GM12878 (cell line): ENCODE measurements at regions not wholly inside any gene's neighbourhood (a gene's known extent, or its start where the extent isn't known, plus 50 kb on each side); places are given as distances from the start of the nearest gene placed in this dataset.

Source experiments
- ATAC-seq: fragments of 200-7000 bp; cut with Tn5 transposase; 3 replicates; pipeline ENCODE4 v1.9.1; 2020; ENCODE audit warnings: mild to moderate bottlenecking, moderate library complexity
- BruUV-seq: library from RNA; stranded (reverse); fragments of 400-500 nt; replicated peaks from 2 replicates; lab custom pipeline; 2021; lab: Mats Ljungman, UMichigan
- CTCF ChIA-PET: fragments of 300-600 bp; sonication (Branson Sonifier 250); formaldehyde crosslinking; extraction: SDS; loops from one replicate; lab custom pipeline; 2021; ENCODE audit warnings: inconsistent platforms; lab: Yijun Ruan, JAX
- POLR2A ChIA-PET: fragments of 350-600 bp; formaldehyde crosslinking; extraction: SDS; loops from one replicate; lab custom pipeline; 2021; ENCODE audit warnings: inconsistent platforms; lab: Charles Lee
- RAD21 ChIA-PET: fragments of 300-600 bp; sonication (Branson Sonifier 250); formaldehyde crosslinking; loops from one replicate; lab custom pipeline; 2023; ENCODE audit warnings: antibody characterized with exemption; ENCODE audit not compliant: unreplicated experiment; lab: Charles Lee
- SMC1A ChIA-PET: fragments of 300-600 bp; sonication (Branson Sonifier 250); formaldehyde crosslinking; loops from one replicate; lab custom pipeline; 2023; ENCODE audit not compliant: unreplicated experiment, uncharacterized antibody; lab: Charles Lee
- DNase-seq: peaks from one replicate; pipeline ENCODE4 v3.0.0-alpha.2; 2011; ENCODE audit warnings: low read depth, low spot score
- FAIRE-seq: peaks from 3 replicates; lab custom pipeline; 2011; peaks lifted over from hg19 to GRCh38; lab: Jason Lieb, UNC
- H2AFZ ChIP-seq: 2 replicates; pipeline ENCODE4 v1.6.0; 2011; ENCODE audit warnings: low read depth, low read length, control low read depth; ENCODE audit not compliant: control insufficient read depth
- H3K27ac ChIP-seq: 2 replicates; pipeline ENCODE4 v1.5.1; 2011; ENCODE audit warnings: control low read depth; ENCODE audit not compliant: control insufficient read depth, insufficient read depth
- H3K27me3 ChIP-seq, 2 experiments: replicated peaks in 1 of 2; 2 replicates each; pipeline versions ENCODE4 v1.6.0 to v1.6.1; 2011; ENCODE audit warnings: low read length in 1 of 2; ENCODE audit not compliant: control insufficient read depth in 2 of 2, insufficient read depth in 2 of 2
- H3K36me3 ChIP-seq, 2 experiments: 2 replicates each; pipeline ENCODE4 v1.5.1; 2011; ENCODE audit warnings: low read length in 1 of 2; ENCODE audit not compliant: control insufficient read depth in 2 of 2, insufficient read depth in 2 of 2
- H3K4me1 ChIP-seq: 2 replicates; pipeline ENCODE4 v1.6.1; 2011; ENCODE audit warnings: mild to moderate bottlenecking, low read length, moderate library complexity, mixed read lengths; ENCODE audit not compliant: control insufficient read depth, insufficient read depth
- H3K4me2 ChIP-seq: 2 replicates; pipeline ENCODE4 v1.6.0; 2011; ENCODE audit warnings: control low read depth; ENCODE audit not compliant: control insufficient read depth, insufficient read depth
- H3K4me3 ChIP-seq: fragments of 200-600 bp; sonication (generic); 2 replicates; pipeline ENCODE4 v1.5.1; 2016
- H3K79me2 ChIP-seq: 2 replicates; pipeline ENCODE4 v1.6.0; 2011; ENCODE audit warnings: low read length; ENCODE audit not compliant: control insufficient read depth, insufficient read depth
- H3K9ac ChIP-seq: 2 replicates; pipeline ENCODE4 v1.8.0; 2011; ENCODE audit warnings: low read length, control low read depth, mixed read lengths; ENCODE audit not compliant: control insufficient read depth, insufficient read depth
- H3K9me3 ChIP-seq: replicated peaks from 3 replicates; pipeline ENCODE4 v1.5.1; 2011; ENCODE audit warnings: mild to moderate bottlenecking, low read length; ENCODE audit not compliant: control insufficient read depth, insufficient read depth
- H4K20me1 ChIP-seq: 2 replicates; pipeline ENCODE4 v1.6.0; 2011; ENCODE audit not compliant: control insufficient read depth, insufficient read depth
- ASH2L ChIP-seq: fragments of 300-600, 200-600 bp; sonication (generic); IDR thresholded peaks from 2 replicates; pipeline ENCODE4 v1.6.1; 2017; ENCODE audit warnings: low read depth, mild to moderate bottlenecking, borderline replicate concordance
- ATF7 ChIP-seq: fragments of 450-650 bp; IDR thresholded peaks from 2 replicates; pipeline ENCODE4 v1.6.1; 2016; ENCODE audit warnings: low read depth, mild to moderate bottlenecking
- CHD4 ChIP-seq: fragments of 200-600 bp; sonication (generic); IDR thresholded peaks from 2 replicates; pipeline ENCODE4 v1.6.1; 2016; ENCODE audit warnings: mild to moderate bottlenecking
- IRF4 ChIP-seq: IDR thresholded peaks from 2 replicates; pipeline ENCODE4 v1.6.1; 2011; ENCODE audit warnings: low read depth, low read length
- JUND ChIP-seq: IDR thresholded peaks from 2 replicates; pipeline ENCODE4 v1.6.1; 2012; ENCODE audit warnings: low read depth, mild to moderate bottlenecking, low read length, improper control_type of control experiment, moderate library complexity
- MYB ChIP-seq: fragments of 150-350 bp; IDR thresholded peaks from 2 replicates; pipeline ENCODE4 v1.6.1; 2014; ENCODE audit warnings: mild to moderate bottlenecking, low read depth, low read length, borderline replicate concordance
- MYC ChIP-seq: IDR thresholded peaks from 2 replicates; pipeline ENCODE4 v1.6.1; 2011; ENCODE audit warnings: mild to moderate bottlenecking, low read length, moderate library complexity, inconsistent platforms; ENCODE audit not compliant: insufficient read depth, insufficient replicate concordance, insufficient read length, severe bottlenecking
- NBN ChIP-seq: fragments of 450-650 bp; IDR thresholded peaks from 2 replicates; pipeline ENCODE4 v1.6.1; 2016
- NR2C2 ChIP-seq: IDR thresholded peaks from 2 replicates; pipeline ENCODE4 v1.6.1; 2011; ENCODE audit warnings: borderline replicate concordance, low read depth; ENCODE audit not compliant: control insufficient read depth, insufficient read length
- PAX5 ChIP-seq: IDR thresholded peaks from 2 replicates; pipeline ENCODE4 v1.6.1; 2011; ENCODE audit warnings: low read depth, low read length, borderline replicate concordance
- RB1 ChIP-seq: fragments of 450-650 bp; formaldehyde crosslinking; IDR thresholded peaks from 2 replicates; pipeline ENCODE4 v1.6.1; 2017; ENCODE audit warnings: mild to moderate bottlenecking, borderline replicate concordance
- RBBP5 ChIP-seq: fragments of 200-600 bp; sonication (generic); conservative IDR thresholded peaks from 2 replicates; pipeline ENCODE4 v1.6.1; 2016
- SIN3A ChIP-seq: IDR thresholded peaks from 2 replicates; pipeline ENCODE4 v1.6.1; 2012; ENCODE audit warnings: low read depth, low read length, improper control_type of control experiment
- SREBF2 ChIP-seq: IDR thresholded peaks from 2 replicates; pipeline ENCODE4 v1.6.1; 2012; ENCODE audit warnings: mild to moderate bottlenecking, low read length
- STAT1 ChIP-seq: fragments of 450-650 bp; conservative IDR thresholded peaks from 2 replicates; pipeline ENCODE4 v1.6.1; 2014; ENCODE audit warnings: antibody characterized with exemption, mild to moderate bottlenecking
- WRNIP1 ChIP-seq: IDR thresholded peaks from 2 replicates; pipeline ENCODE4 v1.6.1; 2011; ENCODE audit warnings: low read depth, low read length, improper control_type of control experiment, borderline replicate concordance
- WGBS: methylation state at CpG from one replicate; pipeline ENCODE4 v1.1.6; 2016; ENCODE audit warnings: low lambda C conversion rate; ENCODE audit not compliant: insufficient replicate concordance, insufficient coverage; ENCODE audit errors: missing lambda C conversion rate; 5-methylcytosine and 5-hydroxymethylcytosine counted together
- in situ Hi-C: fragments of 300-500 bp; cut with MboI; formaldehyde crosslinking; loops from 9 replicates; pipeline ENCODE4 v1.14.3; 2018; ENCODE audit warnings: mixed read lengths
- intact Hi-C: fragments of 100-400 bp; cut with micrococcal nuclease; formaldehyde crosslinking; loops from one replicate; pipeline ENCODE4 v1.14.2; 2022; ENCODE audit not compliant: unreplicated experiment
- TF ChIP-seq, protein P1 (sequence below): fragments of 450-650 bp; IDR thresholded peaks from 2 replicates; pipeline ENCODE4 v1.6.1; 2018; ENCODE audit warnings: mild to moderate bottlenecking, low read depth, moderate library complexity; ENCODE audit not compliant: partially characterized antibody
- TF ChIP-seq, protein P2 (sequence below): fragments of 450-650 bp; IDR thresholded peaks from 2 replicates; pipeline ENCODE4 v1.6.1; 2017; ENCODE audit warnings: mild to moderate bottlenecking, moderate library complexity

DNA sequence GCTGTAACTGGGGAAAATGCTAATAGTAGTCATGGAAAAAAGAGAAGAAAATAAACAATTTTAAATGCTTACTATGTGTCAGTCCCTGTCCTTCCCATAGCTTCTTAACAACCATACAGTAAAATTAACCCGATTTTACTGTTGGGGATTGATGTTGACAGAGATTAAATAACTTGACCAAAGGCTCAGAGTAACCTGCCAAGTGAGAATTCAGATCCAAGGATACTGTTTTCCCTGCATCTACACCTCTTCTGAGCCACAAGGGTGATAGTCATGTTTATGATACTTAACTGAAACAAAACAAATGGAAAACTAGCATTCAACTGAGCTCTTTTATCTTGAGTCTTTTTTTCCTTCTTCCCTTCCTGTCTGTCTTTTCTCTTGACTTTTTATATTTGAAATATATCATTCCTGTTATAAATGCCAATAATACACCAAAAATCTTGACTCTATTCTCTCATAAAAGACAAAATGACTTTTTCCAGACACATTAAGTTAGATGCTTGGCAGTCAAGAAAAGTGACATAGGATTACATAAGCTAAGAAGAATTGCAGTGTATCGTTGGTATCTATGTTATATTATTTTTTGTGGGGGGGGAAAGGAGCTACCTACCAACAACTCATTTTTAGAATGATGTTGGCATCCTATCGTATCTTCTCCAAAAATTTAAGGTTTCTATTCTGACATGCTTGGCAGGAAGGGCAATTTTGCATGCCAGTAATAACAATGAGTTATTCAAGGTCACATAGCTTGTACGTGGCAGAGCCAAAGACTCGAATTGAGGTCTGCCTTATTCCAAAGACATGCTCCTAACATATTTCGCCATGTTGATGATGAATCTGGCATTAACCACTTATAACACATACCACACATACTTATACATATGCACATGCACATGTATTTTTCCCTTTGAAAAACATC lies 306.6 kb upstream of the KCNH8 start:
- RAD21 ChIA-PET = no interaction called here
- H3K4me2 ChIP-seq = no peak overlapping the region
- BruUV-seq = no TSS peak
- no peak overlapping the region for H3K9ac ChIP-seq
- in situ Hi-C loops = no loop called here
- H3K27ac ChIP-seq = no peak overlapping the region
- no peaks in the 10 kb centered on the region for H3K79me2 ChIP-seq
- H4K20me1 ChIP-seq = no peaks in the 10 kb centered on the region
- intact Hi-C loops = no loop called here
- 1% methylated on average over 6 of the region's 6 CpGs for WGBS
- H3K27me3 ChIP-seq = no peaks in the 10 kb centered on the region
- SMC1A ChIA-PET = no interaction called here
- POLR2A ChIA-PET = no interaction called here
- FAIRE-seq = no peak
- no peak overlapping the region for H3K4me3 ChIP-seq
- no peak for ATAC-seq
- H3K36me3 ChIP-seq = no peaks in the 10 kb centered on the region
- DNase-seq = no peak
- CTCF ChIA-PET = interaction anchor here (0.8 kb wide), 1 partner anchor 84 kb away, joined by 3 read pairs; no protein-coding TSS in a partner anchor
- no peaks in the 10 kb centered on the region for H3K9me3 ChIP-seq
- no peaks in the 10 kb centered on the region for H3K4me1 ChIP-seq
- no peak overlapping the region for H2AFZ ChIP-seq
- TF ChIP-seq ATF7 = no peak
- no peak for TF ChIP-seq STAT1
- no peak for TF ChIP-seq ASH2L
- TF ChIP-seq MYB = no peak
- no peak for TF ChIP-seq SREBF2
- TF ChIP-seq, protein P1, sequence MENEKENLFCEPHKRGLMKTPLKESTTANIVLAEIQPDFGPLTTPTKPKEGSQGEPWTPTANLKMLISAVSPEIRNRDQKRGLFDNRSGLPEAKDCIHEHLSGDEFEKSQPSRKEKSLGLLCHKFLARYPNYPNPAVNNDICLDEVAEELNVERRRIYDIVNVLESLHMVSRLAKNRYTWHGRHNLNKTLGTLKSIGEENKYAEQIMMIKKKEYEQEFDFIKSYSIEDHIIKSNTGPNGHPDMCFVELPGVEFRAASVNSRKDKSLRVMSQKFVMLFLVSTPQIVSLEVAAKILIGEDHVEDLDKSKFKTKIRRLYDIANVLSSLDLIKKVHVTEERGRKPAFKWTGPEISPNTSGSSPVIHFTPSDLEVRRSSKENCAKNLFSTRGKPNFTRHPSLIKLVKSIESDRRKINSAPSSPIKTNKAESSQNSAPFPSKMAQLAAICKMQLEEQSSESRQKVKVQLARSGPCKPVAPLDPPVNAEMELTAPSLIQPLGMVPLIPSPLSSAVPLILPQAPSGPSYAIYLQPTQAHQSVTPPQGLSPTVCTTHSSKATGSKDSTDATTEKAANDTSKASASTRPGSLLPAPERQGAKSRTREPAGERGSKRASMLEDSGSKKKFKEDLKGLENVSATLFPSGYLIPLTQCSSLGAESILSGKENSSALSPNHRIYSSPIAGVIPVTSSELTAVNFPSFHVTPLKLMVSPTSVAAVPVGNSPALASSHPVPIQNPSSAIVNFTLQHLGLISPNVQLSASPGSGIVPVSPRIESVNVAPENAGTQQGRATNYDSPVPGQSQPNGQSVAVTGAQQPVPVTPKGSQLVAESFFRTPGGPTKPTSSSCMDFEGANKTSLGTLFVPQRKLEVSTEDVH = no peak
- TF ChIP-seq, protein P2, sequence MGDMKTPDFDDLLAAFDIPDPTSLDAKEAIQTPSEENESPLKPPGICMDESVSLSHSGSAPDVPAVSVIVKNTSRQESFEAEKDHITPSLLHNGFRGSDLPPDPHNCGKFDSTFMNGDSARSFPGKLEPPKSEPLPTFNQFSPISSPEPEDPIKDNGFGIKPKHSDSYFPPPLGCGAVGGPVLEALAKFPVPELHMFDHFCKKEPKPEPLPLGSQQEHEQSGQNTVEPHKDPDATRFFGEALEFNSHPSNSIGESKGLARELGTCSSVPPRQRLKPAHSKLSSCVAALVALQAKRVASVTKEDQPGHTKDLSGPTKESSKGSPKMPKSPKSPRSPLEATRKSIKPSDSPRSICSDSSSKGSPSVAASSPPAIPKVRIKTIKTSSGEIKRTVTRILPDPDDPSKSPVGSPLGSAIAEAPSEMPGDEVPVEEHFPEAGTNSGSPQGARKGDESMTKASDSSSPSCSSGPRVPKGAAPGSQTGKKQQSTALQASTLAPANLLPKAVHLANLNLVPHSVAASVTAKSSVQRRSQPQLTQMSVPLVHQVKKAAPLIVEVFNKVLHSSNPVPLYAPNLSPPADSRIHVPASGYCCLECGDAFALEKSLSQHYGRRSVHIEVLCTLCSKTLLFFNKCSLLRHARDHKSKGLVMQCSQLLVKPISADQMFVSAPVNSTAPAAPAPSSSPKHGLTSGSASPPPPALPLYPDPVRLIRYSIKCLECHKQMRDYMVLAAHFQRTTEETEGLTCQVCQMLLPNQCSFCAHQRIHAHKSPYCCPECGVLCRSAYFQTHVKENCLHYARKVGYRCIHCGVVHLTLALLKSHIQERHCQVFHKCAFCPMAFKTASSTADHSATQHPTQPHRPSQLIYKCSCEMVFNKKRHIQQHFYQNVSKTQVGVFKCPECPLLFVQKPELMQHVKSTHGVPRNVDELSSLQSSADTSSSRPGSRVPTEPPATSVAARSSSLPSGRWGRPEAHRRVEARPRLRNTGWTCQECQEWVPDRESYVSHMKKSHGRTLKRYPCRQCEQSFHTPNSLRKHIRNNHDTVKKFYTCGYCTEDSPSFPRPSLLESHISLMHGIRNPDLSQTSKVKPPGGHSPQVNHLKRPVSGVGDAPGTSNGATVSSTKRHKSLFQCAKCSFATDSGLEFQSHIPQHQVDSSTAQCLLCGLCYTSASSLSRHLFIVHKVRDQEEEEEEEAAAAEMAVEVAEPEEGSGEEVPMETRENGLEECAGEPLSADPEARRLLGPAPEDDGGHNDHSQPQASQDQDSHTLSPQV = no peak
- no peak for TF ChIP-seq RB1
- no peak for TF ChIP-seq WRNIP1
- TF ChIP-seq MYC = no peak
- no peak for TF ChIP-seq CHD4
- TF ChIP-seq JUND = no peak
- no peak for TF ChIP-seq NBN
- no peak for TF ChIP-seq NR2C2
- no peak for TF ChIP-seq IRF4
- TF ChIP-seq SIN3A = no peak
- no peak for TF ChIP-seq RBBP5
- TF ChIP-seq PAX5 = no peak
